Spleen (tissue), 7 donors: ENCODE measurements at regions not wholly inside any gene's neighbourhood (a gene's known extent, or its start where the extent isn't known, plus 50 kb on each side); places are given as distances from the start of the nearest gene placed in this dataset.

Experiments used
- POLR2A ChIP-seq, 3 donors: fragments of 450-650 bp; IDR thresholded peaks; one replicate each; pipeline ENCODE4 v1.5.1; 2017; ENCODE audit warnings: antibody characterized with exemption in 3 of 3, mild to moderate bottlenecking in 1 of 3
- POLR2AphosphoS5 ChIP-seq, 3 donors: sonication (generic); formaldehyde crosslinking; IDR thresholded peaks; one replicate each; pipeline ENCODE4 v1.5.1; 2017; ENCODE audit warnings: antibody characterized with exemption in 3 of 3
- TF ChIP-seq, protein P1 (sequence below), 11 experiments: fragments of 200-600 bp in 7 of 11; fragments of 450-650 bp in 4 of 11; sonication (generic) in 4 of 11; IDR thresholded peaks in 8 of 11; conservative IDR thresholded peaks in 3 of 11; 1 replicate in 7 of 11; 2 replicates in 4 of 11; pipeline versions ENCODE4 v1.4.0 to v1.8.0; 2016 to 2021; ENCODE audit warnings: antibody characterized with exemption in 11 of 11, inconsistent platforms in 4 of 11, mild to moderate bottlenecking in 1 of 11
- donor health status: DM: no; HTN: no; CAD: no; lungs with moderate emphysema.
- donor health status: DM: no; HTN: no; CAD: no.
- donor health status: DM: no; HTN: no; CAD: no.

DNA sequence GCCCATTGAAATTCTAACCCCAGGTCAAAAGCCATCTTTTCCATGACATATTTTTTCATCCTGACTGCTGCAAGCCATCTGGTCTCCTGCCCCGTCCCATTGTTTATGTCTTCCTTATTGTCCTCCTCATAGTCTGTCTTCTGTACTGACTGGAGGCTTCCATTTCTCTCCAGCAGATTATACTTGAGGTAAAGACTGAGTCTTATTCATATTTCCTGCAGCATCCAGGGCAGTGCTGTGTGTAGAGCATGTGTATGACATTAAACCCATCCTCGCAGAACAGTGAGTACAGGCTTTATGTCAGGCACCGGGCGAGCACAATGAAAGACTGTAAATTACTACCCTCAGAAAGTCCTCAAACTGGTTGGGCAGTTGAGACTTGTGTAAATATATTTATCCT is 275.1 kb downstream of the C4orf33 start:
- TF ChIP-seq, protein P1, sequence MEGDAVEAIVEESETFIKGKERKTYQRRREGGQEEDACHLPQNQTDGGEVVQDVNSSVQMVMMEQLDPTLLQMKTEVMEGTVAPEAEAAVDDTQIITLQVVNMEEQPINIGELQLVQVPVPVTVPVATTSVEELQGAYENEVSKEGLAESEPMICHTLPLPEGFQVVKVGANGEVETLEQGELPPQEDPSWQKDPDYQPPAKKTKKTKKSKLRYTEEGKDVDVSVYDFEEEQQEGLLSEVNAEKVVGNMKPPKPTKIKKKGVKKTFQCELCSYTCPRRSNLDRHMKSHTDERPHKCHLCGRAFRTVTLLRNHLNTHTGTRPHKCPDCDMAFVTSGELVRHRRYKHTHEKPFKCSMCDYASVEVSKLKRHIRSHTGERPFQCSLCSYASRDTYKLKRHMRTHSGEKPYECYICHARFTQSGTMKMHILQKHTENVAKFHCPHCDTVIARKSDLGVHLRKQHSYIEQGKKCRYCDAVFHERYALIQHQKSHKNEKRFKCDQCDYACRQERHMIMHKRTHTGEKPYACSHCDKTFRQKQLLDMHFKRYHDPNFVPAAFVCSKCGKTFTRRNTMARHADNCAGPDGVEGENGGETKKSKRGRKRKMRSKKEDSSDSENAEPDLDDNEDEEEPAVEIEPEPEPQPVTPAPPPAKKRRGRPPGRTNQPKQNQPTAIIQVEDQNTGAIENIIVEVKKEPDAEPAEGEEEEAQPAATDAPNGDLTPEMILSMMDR (IDR thresholded peaks at IDR 0.05 in 8 of 11, conservative IDR thresholded peaks at IDR 0.05 in 3 of 11): no peak
- TF ChIP-seq POLR2A (IDR thresholded peaks at IDR 0.05) (no peak), POLR2AphosphoS5 (IDR thresholded peaks at IDR 0.05) (no peak)
